ENCODE measurements at regions not wholly inside any gene's neighbourhood (a gene's known extent, or its start where the extent isn't known, plus 50 kb on each side); places are given as distances from the start of the nearest gene placed in this dataset.

- ATAC-seq (ENCODE audit: low read depth) = no peak
- Mint-ChIP-seq H3K27ac (no peak overlapping the region), H3K4me3 (no peak overlapping the region), H3K9me3 (ENCODE audit: insufficient read depth) (no peaks in the 10 kb centered on the region), H3K4me1 (no peaks in the 10 kb centered on the region), H3K27me3 (no peaks in the 10 kb centered on the region)
- WGBS (ENCODE audit: insufficient coverage) = 100% methylated on average over 1 of the region's 5 CpGs
- ChIA-PET CTCF (no interaction called here), POLR2A (no interaction called here)
- Histone ChIP-seq H3K79me2 (ENCODE audit: control insufficient read depth, insufficient read depth, low read length) (no peaks in the 10 kb centered on the region), H3K9me3 (ENCODE audit: control extremely low read depth in 1 of 3, control insufficient read depth in 2 of 3, insufficient read depth in 1 of 3, low read length in 2 of 3) (no peaks in the 10 kb centered on the region), H2AFZ (ENCODE audit: insufficient read depth, low read depth, low read length, poor library complexity, severe bottlenecking) (no peak overlapping the region), H4K20me1 (ENCODE audit: control insufficient read depth, insufficient read depth, low read length, poor library complexity, severe bottlenecking) (no peaks in the 10 kb centered on the region), H3K4me1 (ENCODE audit: control insufficient read depth in 2 of 2, insufficient read depth in 2 of 2, low read length in 2 of 2) (no peaks in the 10 kb centered on the region), H3K27ac (ENCODE audit: low read length in 2 of 2) (no peak overlapping the region), H3K27me3 (replicated peaks in 1 of 4; ENCODE audit: control extremely low read depth in 1 of 4, control insufficient read depth in 3 of 4, insufficient read depth in 4 of 4, low read length in 3 of 4) (no peaks in the 10 kb centered on the region), H3K36me3 (replicated peaks in 1 of 2; ENCODE audit: control extremely low read depth in 1 of 2, control insufficient read depth in 1 of 2, extremely low read depth in 1 of 2, insufficient read depth in 2 of 2, low read length in 1 of 2) (no peaks in the 10 kb centered on the region), H3K4me2 (replicated peaks; ENCODE audit: low read depth, low read length, poor library complexity, severe bottlenecking) (no peak overlapping the region), H3K4me3 (ENCODE audit: control extremely low read depth in 1 of 5, extremely low read depth in 1 of 5, insufficient read depth in 1 of 5, low read depth in 2 of 5, low read length in 4 of 5) (no peak overlapping the region), H3K9ac (ENCODE audit: low read length) (no peak overlapping the region)
- TF ChIP-seq CTCF (IDR thresholded peaks at IDR 0.05) (no peak), EZH2 (IDR thresholded peaks at IDR 0.05; ENCODE audit: borderline replicate concordance, insufficient read depth, low read depth, low read length, poor library complexity, severe bottlenecking) (no peak)
- DNase-seq = no peak
- intact Hi-C loops (cut with micrococcal nuclease) = no loop called here
These were observed 240.7 kb downstream of the CSNK1G3 start for GRCh38 chr5:123752552-123753179.

GRCh38 chr5:123751670-123752069, 239.7 kb downstream of the CSNK1G3 start:
- DNase-seq = no peak
- Histone ChIP-seq H3K79me2 (ENCODE audit: control insufficient read depth, insufficient read depth, low read length) (no peaks in the 10 kb centered on the region), H2AFZ (ENCODE audit: insufficient read depth, low read depth, low read length, poor library complexity, severe bottlenecking) (no peak overlapping the region), H3K4me2 (replicated peaks; ENCODE audit: low read depth, low read length, poor library complexity, severe bottlenecking) (no peak overlapping the region), H3K9ac (ENCODE audit: low read length) (no peak overlapping the region), H3K9me3 (ENCODE audit: control extremely low read depth in 1 of 3, control insufficient read depth in 2 of 3, insufficient read depth in 1 of 3, low read length in 2 of 3) (no peaks in the 10 kb centered on the region), H3K4me1 (ENCODE audit: control insufficient read depth in 2 of 2, insufficient read depth in 2 of 2, low read length in 2 of 2) (no peaks in the 10 kb centered on the region), H3K27me3 (replicated peaks in 1 of 4; ENCODE audit: control extremely low read depth in 1 of 4, control insufficient read depth in 3 of 4, insufficient read depth in 4 of 4, low read length in 3 of 4) (no peaks in the 10 kb centered on the region), H3K27ac (ENCODE audit: low read length in 2 of 2) (no peak overlapping the region), H3K4me3 (ENCODE audit: control extremely low read depth in 1 of 5, extremely low read depth in 1 of 5, insufficient read depth in 1 of 5, low read depth in 2 of 5, low read length in 4 of 5) (no peak overlapping the region), H4K20me1 (ENCODE audit: control insufficient read depth, insufficient read depth, low read length, poor library complexity, severe bottlenecking) (no peaks in the 10 kb centered on the region), H3K36me3 (replicated peaks in 1 of 2; ENCODE audit: control extremely low read depth in 1 of 2, control insufficient read depth in 1 of 2, extremely low read depth in 1 of 2, insufficient read depth in 2 of 2, low read length in 1 of 2) (no peaks in the 10 kb centered on the region)
- TF ChIP-seq CTCF (IDR thresholded peaks at IDR 0.05) (no peak), EZH2 (IDR thresholded peaks at IDR 0.05; ENCODE audit: borderline replicate concordance, insufficient read depth, low read depth, low read length, poor library complexity, severe bottlenecking) (no peak)
- no peaks in the 10 kb centered on the region for H3K4me1 Mint-ChIP-seq
- no peak overlapping the region for H3K27ac Mint-ChIP-seq
- ChIA-PET POLR2A (no interaction called here), CTCF (no interaction called here)
- no CpG with 5 or more reads among the region's 3 CpGs for WGBS (ENCODE audit: insufficient coverage)
- no peaks in the 10 kb centered on the region for H3K9me3 Mint-ChIP-seq (ENCODE audit: insufficient read depth)
- no peaks in the 10 kb centered on the region for H3K27me3 Mint-ChIP-seq
- intact Hi-C loops (cut with micrococcal nuclease) = no loop called here
- no peak for ATAC-seq (ENCODE audit: low read depth)
- H3K4me3 Mint-ChIP-seq = no peak overlapping the region
